Right lobe of liver (tissue), 6 donors: ENCODE measurements at regions not wholly inside any gene's neighbourhood (a gene's known extent, or its start where the extent isn't known, plus 50 kb on each side); places are given as distances from the start of the nearest gene placed in this dataset.
A peak's percentile ranks its signal among the peaks of the same experiment; 100 is the strongest.
"Not testable (repeated sequence)": the region's sequence is repeated elsewhere in the genome, so short reads cannot be mapped to it uniquely, and the experiment has no call there.

Experiments
- ATAC-seq, 4 donors: fragments of 200-7000 bp; cut with Tn5 transposase; one replicate each; pipeline ENCODE4 v1.9.1; 2020; ENCODE audit warnings: mild to moderate bottlenecking in 4 of 4, moderate library complexity in 4 of 4
- DNase-seq, 3 donors: peaks; one replicate each; pipeline ENCODE4 v3.0.0-alpha.2; 2020
- H3K27ac ChIP-seq, 3 donors: fragments of 200-600 bp; one replicate each; pipeline ENCODE4 v1.8.0; 2022
- H3K27me3 ChIP-seq, 2 donors: fragments of 200-600 bp; one replicate each; pipeline ENCODE4 v1.8.0; 2022
- H3K36me3 ChIP-seq, 4 donors: fragments of 200-600 bp; sonication (generic) in 1 of 4; one replicate each; pipeline versions ENCODE4 v1.5.1 to v1.8.0; 2017 to 2022; ENCODE audit warnings: control low read depth in 1 of 4
- H3K4me1 ChIP-seq, 4 donors: fragments of 200-600 bp; sonication (generic) in 1 of 4; one replicate each; pipeline versions ENCODE4 v1.5.1 to v1.8.0; 2017 to 2022; ENCODE audit warnings: control low read depth in 1 of 4
- H3K4me3 ChIP-seq, 3 donors: fragments of 200-600 bp; one replicate each; pipeline ENCODE4 v1.8.0; 2022
- H3K9me3 ChIP-seq, 4 donors: fragments of 200-600 bp; sonication (generic) in 1 of 4; one replicate each; pipeline versions ENCODE4 v1.5.1 to v1.8.0; 2017 to 2022; ENCODE audit warnings: control low read depth in 1 of 4
- CTCF ChIP-seq, 4 donors: fragments of 200-600 bp in 3 of 4; fragments of 450-650 bp in 1 of 4; IDR thresholded peaks; one replicate each; pipeline versions ENCODE4 v1.5.1 to v1.8.0; 2016 to 2022; ENCODE audit warnings: antibody characterized with exemption in 4 of 4, mild to moderate bottlenecking in 2 of 4
- POLR2A ChIP-seq: fragments of 450-650 bp; IDR thresholded peaks from one replicate; pipeline ENCODE4 v1.6.1; 2017; ENCODE audit warnings: antibody characterized with exemption, mild to moderate bottlenecking
- WGBS: methylation state at CpG from one replicate; pipeline ENCODE4 v1.1.6; 2018; ENCODE audit warnings: low coverage, low lambda C conversion rate; ENCODE audit not compliant: insufficient coverage; ENCODE audit errors: missing lambda C conversion rate; 5-methylcytosine and 5-hydroxymethylcytosine counted together
- intact Hi-C, 2 donors: fragments of 100-400 bp; cut with DNase I; formaldehyde crosslinking; loops; one replicate each; pipeline versions ENCODE4 v1.11.2 to v1.14.1; 2022
- donor health status: DM: no; HTN: yes; CAD: no.
- donor health status: DM: no; HTN: no; CAD: no.
- donor health status: DM: no; HTN: no; CAD: no.
- donor health status: DM: no; HTN: yes; CAD: no.
- donor health status: DM: no; HTN: yes; CAD: no.

GRCh38 chr15:69612112-69612511 is 159.5 kb downstream of the RPLP1 start:
- ATAC-seq: no peak
- no peak overlapping the region for H3K4me3 ChIP-seq
- no peaks in the 10 kb centered on the region for H3K9me3 ChIP-seq
- no peaks in the 10 kb centered on the region for H3K4me1 ChIP-seq
- TF ChIP-seq POLR2A (no peak), CTCF (IDR thresholded peaks at IDR 0.05) (no peak)
- intact Hi-C loops: no loop called here
- 100% methylated on average over 1 of the region's 2 CpGs for WGBS
- no peak overlapping the region for H3K27ac ChIP-seq
- H3K27me3 ChIP-seq: no peaks in the 10 kb centered on the region
- H3K36me3 ChIP-seq: no peaks in the 10 kb centered on the region
- DNase-seq: peak in 1 of 3 donors; percentile 38

- ATAC-seq: no peak
- Histone ChIP-seq H3K27me3 (no peaks in the 10 kb centered on the region), H3K4me3 (no peak overlapping the region), H3K4me1 (no peaks in the 10 kb centered on the region), H3K9me3 (no peaks in the 10 kb centered on the region), H3K27ac (no peak overlapping the region), H3K36me3 (no peaks in the 10 kb centered on the region)
- TF ChIP-seq CTCF (IDR thresholded peaks at IDR 0.05): no peak
- TF ChIP-seq POLR2A: no peak
- no peak for DNase-seq
- 64% methylated on average over 6 of the region's 6 CpGs for WGBS
- intact Hi-C loops: no loop called here
Measured at GRCh38 chr15:69613182-69613581, 160.6 kb downstream of the RPLP1 start.

- TF ChIP-seq POLR2A (no peak), CTCF (IDR thresholded peaks at IDR 0.05) (no peak)
- Histone ChIP-seq H3K27me3 (no peaks in the 10 kb centered on the region), H3K4me1 (no peaks in the 10 kb centered on the region), H3K4me3 (no peak overlapping the region), H3K9me3 (no peaks in the 10 kb centered on the region), H3K27ac (no peak overlapping the region), H3K36me3 (no peaks in the 10 kb centered on the region)
- WGBS: 100% methylated on average over 2 of the region's 2 CpGs
- no peak for ATAC-seq
- DNase-seq: no peak
- intact Hi-C loops: no loop called here
Measured at GRCh38 chr15:69613988-69614387, 161.4 kb downstream of the RPLP1 start.

GRCh38 chr15:69615736-69616135 is 163.1 kb downstream of the RPLP1 start:
- TF ChIP-seq POLR2A (no peak), CTCF (IDR thresholded peaks at IDR 0.05) (no peak)
- Histone ChIP-seq H3K4me1 (no peaks in the 10 kb centered on the region), H3K9me3 (no peaks in the 10 kb centered on the region), H3K36me3 (no peaks in the 10 kb centered on the region), H3K27ac (no peak overlapping the region), H3K27me3 (no peaks in the 10 kb centered on the region), H3K4me3 (no peak overlapping the region)
- peak in 1 of 3 donors; percentile 27 for DNase-seq
- WGBS: 83% methylated on average over 4 of the region's 5 CpGs
- intact Hi-C loops: no loop called here
- ATAC-seq: no peak

- ATAC-seq: peak in 3 of 4 donors; percentile 23 to 59 (median 41)
Measured at GRCh38 chr15:69616558-69616957, 163.9 kb downstream of the RPLP1 start.

GRCh38 chr15:69617144-69617543 is 164.5 kb downstream of the RPLP1 start:
- H3K4me3 ChIP-seq, DNase-seq, H3K36me3 ChIP-seq, H3K27ac ChIP-seq, H3K27me3 ChIP-seq, H3K4me1 ChIP-seq, ATAC-seq, H3K9me3 ChIP-seq, intact Hi-C loops: not testable (repeated sequence)
- 94% methylated on average over 3 of the region's 4 CpGs for WGBS

More at GRCh38 chr15:69616558-69616957, 163.9 kb downstream of the RPLP1 start:
- intact Hi-C loops: no loop called here
- Histone ChIP-seq H3K36me3 (no peaks in the 10 kb centered on the region), H3K4me3 (no peak overlapping the region), H3K4me1 (no peaks in the 10 kb centered on the region), H3K9me3 (no peaks in the 10 kb centered on the region), H3K27ac (no peak overlapping the region), H3K27me3 (no peaks in the 10 kb centered on the region)
- DNase-seq: no peak
- TF ChIP-seq POLR2A: no peak
- no peak for TF ChIP-seq CTCF (IDR thresholded peaks at IDR 0.05)
- WGBS: 69% methylated on average over 3 of the region's 3 CpGs
